Activated T-helper 1 cell treated with anti-CD3 and anti-CD28 coated beads, Interleukin-12 subunit alpha, Interleukin-12 subunit beta, Interleukin-2, Interleukin-4 antibody, amounts not matched to agents 30 ng/mL and 10 ng/mL and 1 ng/mL, durations not matched to agents 14 hours and 24 hours and 36 hours (primary cell): ENCODE measurements at regions not wholly inside any gene's neighbourhood (a gene's known extent, or its start where the extent isn't known, plus 50 kb on each side); places are given as distances from the start of the nearest gene placed in this dataset.

ENCODE experiments used
- DNase-seq: peaks from one replicate; pipeline ENCODE4 v3.0.0; 2021; ENCODE audit warnings: low spot score
- H3K27ac Mint-ChIP-seq: one replicate; pipeline ENCODE4 v1.8.0; 2021; ENCODE audit warnings: mild to moderate bottlenecking, mixed read lengths
- H3K27me3 Mint-ChIP-seq: one replicate; pipeline ENCODE4 v1.8.0; 2022; ENCODE audit warnings: mild to moderate bottlenecking, moderate library complexity, mixed read lengths; ENCODE audit not compliant: insufficient read depth
- H3K36me3 Mint-ChIP-seq: one replicate; pipeline ENCODE4 v1.8.0; 2021; ENCODE audit warnings: low read depth, mixed read lengths
- H3K4me1 Mint-ChIP-seq: one replicate; pipeline ENCODE4 v1.8.0; 2021; ENCODE audit warnings: low read depth, mixed read lengths
- H3K4me3 Mint-ChIP-seq: one replicate; pipeline ENCODE4 v1.8.0; 2021; ENCODE audit warnings: mild to moderate bottlenecking, moderate library complexity, mixed read lengths
- H3K9me3 Mint-ChIP-seq: one replicate; pipeline ENCODE4 v1.8.0; 2021; ENCODE audit warnings: mixed read lengths
- intact Hi-C: fragments of 100-400 bp; cut with micrococcal nuclease; formaldehyde crosslinking; loops from one replicate; pipeline ENCODE4 v1.15.1; 2024

GRCh38 chr7:52506325-52506724, 529.1 kb upstream of the POM121L12 start:
- Mint-ChIP-seq H3K4me1 (no peaks in the 10 kb centered on the region), H3K4me3 (no peak overlapping the region), H3K36me3 (no peaks in the 10 kb centered on the region), H3K27ac (no peak overlapping the region), H3K27me3 (no peaks in the 10 kb centered on the region), H3K9me3 (no peaks in the 10 kb centered on the region)
- DNase-seq: no peak
- intact Hi-C loops: no loop called here

- Mint-ChIP-seq H3K36me3 (no peaks in the 10 kb centered on the region), H3K27me3 (no peaks in the 10 kb centered on the region), H3K4me1 (no peaks in the 10 kb centered on the region), H3K9me3 (no peaks in the 10 kb centered on the region), H3K27ac (no peak overlapping the region), H3K4me3 (no peak overlapping the region)
- no peak for DNase-seq
- intact Hi-C loops: no loop called here
Observed at GRCh38 chr7:52504561-52504960, 530.9 kb upstream of the POM121L12 start.

- no peaks in the 10 kb centered on the region for H3K9me3 Mint-ChIP-seq
- no peaks in the 10 kb centered on the region for H3K36me3 Mint-ChIP-seq
- no peak overlapping the region for H3K4me3 Mint-ChIP-seq
- no peaks in the 10 kb centered on the region for H3K27me3 Mint-ChIP-seq
- DNase-seq: no peak
- H3K4me1 Mint-ChIP-seq: no peaks in the 10 kb centered on the region
- no peak overlapping the region for H3K27ac Mint-ChIP-seq
- intact Hi-C loops: no loop called here
Observed at GRCh38 chr7:52502281-52502680, 533.2 kb upstream of the POM121L12 start.

- no peak overlapping the region for H3K4me3 Mint-ChIP-seq
- H3K27ac Mint-ChIP-seq: no peak overlapping the region
- H3K27me3 Mint-ChIP-seq: no peaks in the 10 kb centered on the region
- H3K4me1 Mint-ChIP-seq: no peaks in the 10 kb centered on the region
- H3K36me3 Mint-ChIP-seq: no peaks in the 10 kb centered on the region
- no peak for DNase-seq
- intact Hi-C loops: no loop called here
- H3K9me3 Mint-ChIP-seq: no peaks in the 10 kb centered on the region
Observed at GRCh38 chr7:52501696-52502095, 533.7 kb upstream of the POM121L12 start.

GRCh38 chr7:52500841-52501240, 534.6 kb upstream of the POM121L12 start:
- no peak for DNase-seq
- Mint-ChIP-seq H3K27me3 (no peaks in the 10 kb centered on the region), H3K36me3 (no peaks in the 10 kb centered on the region), H3K9me3 (no peaks in the 10 kb centered on the region), H3K27ac (no peak overlapping the region), H3K4me1 (no peaks in the 10 kb centered on the region), H3K4me3 (no peak overlapping the region)
- intact Hi-C loops: no loop called here

GRCh38 chr7:52498366-52498765, 537.1 kb upstream of the POM121L12 start:
- Mint-ChIP-seq H3K36me3 (no peaks in the 10 kb centered on the region), H3K4me1 (no peaks in the 10 kb centered on the region), H3K27ac (no peak overlapping the region), H3K9me3 (no peaks in the 10 kb centered on the region), H3K4me3 (no peak overlapping the region), H3K27me3 (no peaks in the 10 kb centered on the region)
- DNase-seq: no peak
- intact Hi-C loops: no loop called here

GRCh38 chr7:52486267-52486666, 549.2 kb upstream of the POM121L12 start:
- Mint-ChIP-seq H3K27me3 (no peaks in the 10 kb centered on the region), H3K4me1 (no peaks in the 10 kb centered on the region), H3K36me3 (no peaks in the 10 kb centered on the region), H3K4me3 (no peak overlapping the region), H3K9me3 (no peaks in the 10 kb centered on the region), H3K27ac (no peak overlapping the region)
- intact Hi-C loops: no loop called here
- DNase-seq: no peak

- intact Hi-C loops: no loop called here
- H3K27me3 Mint-ChIP-seq: no peaks in the 10 kb centered on the region
- no peak for DNase-seq
- no peaks in the 10 kb centered on the region for H3K4me1 Mint-ChIP-seq
- H3K9me3 Mint-ChIP-seq: no peaks in the 10 kb centered on the region
- no peak overlapping the region for H3K27ac Mint-ChIP-seq
- no peaks in the 10 kb centered on the region for H3K36me3 Mint-ChIP-seq
- H3K4me3 Mint-ChIP-seq: no peak overlapping the region
Observed at GRCh38 chr7:52482076-52482475, 553.4 kb upstream of the POM121L12 start.

GRCh38 chr7:52481571-52481970, 553.9 kb upstream of the POM121L12 start:
- no peak for DNase-seq
- H3K4me3 Mint-ChIP-seq: no peak overlapping the region
- intact Hi-C loops: no loop called here
- no peaks in the 10 kb centered on the region for H3K36me3 Mint-ChIP-seq
- no peaks in the 10 kb centered on the region for H3K27me3 Mint-ChIP-seq
- H3K9me3 Mint-ChIP-seq: no peaks in the 10 kb centered on the region
- H3K27ac Mint-ChIP-seq: no peak overlapping the region
- no peaks in the 10 kb centered on the region for H3K4me1 Mint-ChIP-seq

- no peak overlapping the region for H3K4me3 Mint-ChIP-seq
- no peak for DNase-seq
- no peaks in the 10 kb centered on the region for H3K27me3 Mint-ChIP-seq
- intact Hi-C loops: no loop called here
- no peak overlapping the region for H3K27ac Mint-ChIP-seq
- H3K36me3 Mint-ChIP-seq: no peaks in the 10 kb centered on the region
- no peaks in the 10 kb centered on the region for H3K4me1 Mint-ChIP-seq
- H3K9me3 Mint-ChIP-seq: no peaks in the 10 kb centered on the region
Observed at GRCh38 chr7:52479990-52480389, 555.4 kb upstream of the POM121L12 start.

- Mint-ChIP-seq H3K4me1 (no peaks in the 10 kb centered on the region), H3K36me3 (no peaks in the 10 kb centered on the region), H3K4me3 (no peak overlapping the region), H3K27me3 (no peaks in the 10 kb centered on the region), H3K9me3 (peaks cover 13% of the 10 kb centered on the region), H3K27ac (no peak overlapping the region)
- intact Hi-C loops: no loop called here
- no peak for DNase-seq
Observed at GRCh38 chr7:52475001-52475582, 560.3 kb upstream of the POM121L12 start.

- no peak overlapping the region for H3K4me3 Mint-ChIP-seq
- intact Hi-C loops: no loop called here
- no peaks in the 10 kb centered on the region for H3K36me3 Mint-ChIP-seq
- H3K4me1 Mint-ChIP-seq: no peaks in the 10 kb centered on the region
- no peak for DNase-seq
- no peak overlapping the region for H3K27ac Mint-ChIP-seq
- H3K9me3 Mint-ChIP-seq: peaks cover 26% of the 10 kb centered on the region
- H3K27me3 Mint-ChIP-seq: no peaks in the 10 kb centered on the region
Observed at GRCh38 chr7:52473756-52474155, 561.7 kb upstream of the POM121L12 start.

GRCh38 chr7:52472006-52472620, 563.3 kb upstream of the POM121L12 start:
- DNase-seq: no peak
- Mint-ChIP-seq H3K36me3 (no peaks in the 10 kb centered on the region), H3K27ac (no peak overlapping the region), H3K27me3 (no peaks in the 10 kb centered on the region), H3K4me3 (no peak overlapping the region), H3K9me3 (peaks cover 26% of the 10 kb centered on the region), H3K4me1 (no peaks in the 10 kb centered on the region)
- intact Hi-C loops: no loop called here

GRCh38 chr7:52465216-52465615, 570.2 kb upstream of the POM121L12 start:
- intact Hi-C loops: no loop called here
- H3K27me3 Mint-ChIP-seq: no peaks in the 10 kb centered on the region
- H3K27ac Mint-ChIP-seq: no peak overlapping the region
- H3K9me3 Mint-ChIP-seq: peaks cover 18% of the 10 kb centered on the region
- H3K4me3 Mint-ChIP-seq: no peak overlapping the region
- no peaks in the 10 kb centered on the region for H3K4me1 Mint-ChIP-seq
- no peaks in the 10 kb centered on the region for H3K36me3 Mint-ChIP-seq
- DNase-seq: no peak
